Adipocyte (in vitro differentiated cells): ENCODE measurements at regions not wholly inside any gene's neighbourhood (a gene's known extent, or its start where the extent isn't known, plus 50 kb on each side); places are given as distances from the start of the nearest gene placed in this dataset.

Source experiments
- DNase-seq: peaks from one replicate; pipeline ENCODE4 v3.0.0-alpha.2; 2015; ENCODE audit warnings: low read depth
- H3K27me3 ChIP-seq: replicated peaks from 2 replicates; pipeline ENCODE4 v1.7.0; 2013; ENCODE audit warnings: mild to moderate bottlenecking, low read length, moderate library complexity; ENCODE audit not compliant: control insufficient read depth, insufficient read depth
- H3K36me3 ChIP-seq: 2 replicates; pipeline ENCODE4 v1.7.0; 2013; ENCODE audit warnings: low read length, mild to moderate bottlenecking, moderate library complexity; ENCODE audit not compliant: control insufficient read depth, insufficient read depth, severe bottlenecking
- H3K4me1 ChIP-seq: 2 replicates; pipeline ENCODE4 v1.7.0; 2013; ENCODE audit warnings: mild to moderate bottlenecking, low read length, moderate library complexity; ENCODE audit not compliant: control insufficient read depth, insufficient read depth
- H3K4me3 ChIP-seq: 2 replicates; pipeline ENCODE4 v1.7.0; 2013; ENCODE audit warnings: mild to moderate bottlenecking, low read length, moderate library complexity
- H3K9ac ChIP-seq: 2 replicates; pipeline ENCODE4 v1.7.0; 2013; ENCODE audit warnings: mild to moderate bottlenecking, low read length, moderate library complexity
- H3K9me3 ChIP-seq: 2 replicates; pipeline ENCODE4 v1.7.0; 2013; ENCODE audit warnings: mild to moderate bottlenecking, low read length, moderate library complexity; ENCODE audit not compliant: control insufficient read depth

GRCh38 chr4:29927895-29928294 lies 792.3 kb upstream of the PCDH7 start:
- Histone ChIP-seq H3K4me1 (no peaks in the 10 kb centered on the region), H3K4me3 (no peak overlapping the region), H3K36me3 (no peaks in the 10 kb centered on the region), H3K27me3 (no peaks in the 10 kb centered on the region), H3K9ac (no peak overlapping the region), H3K9me3 (no peaks in the 10 kb centered on the region)
- DNase-seq: no peak

- H3K36me3 ChIP-seq: no peaks in the 10 kb centered on the region
- H3K9ac ChIP-seq: no peak overlapping the region
- no peaks in the 10 kb centered on the region for H3K4me1 ChIP-seq
- H3K9me3 ChIP-seq: no peaks in the 10 kb centered on the region
- H3K4me3 ChIP-seq: no peak overlapping the region
- no peaks in the 10 kb centered on the region for H3K27me3 ChIP-seq
- no peak for DNase-seq
Measured at GRCh38 chr4:29948451-29948850, 771.7 kb upstream of the PCDH7 start.

GRCh38 chr4:29948858-29949257 lies 771.3 kb upstream of the PCDH7 start:
- Histone ChIP-seq H3K4me1 (no peaks in the 10 kb centered on the region), H3K9ac (no peak overlapping the region), H3K9me3 (no peaks in the 10 kb centered on the region), H3K36me3 (no peaks in the 10 kb centered on the region), H3K27me3 (no peaks in the 10 kb centered on the region), H3K4me3 (no peak overlapping the region)
- DNase-seq: no peak

- no peaks in the 10 kb centered on the region for H3K36me3 ChIP-seq
- DNase-seq: no peak
Measured at GRCh38 chr4:29966386-29966785, 753.8 kb upstream of the PCDH7 start.

GRCh38 chr4:29970626-29971025 lies 749.5 kb upstream of the PCDH7 start:
- Histone ChIP-seq H3K36me3 (no peaks in the 10 kb centered on the region), H3K9me3 (no peaks in the 10 kb centered on the region), H3K27me3 (no peaks in the 10 kb centered on the region), H3K4me3 (no peak overlapping the region), H3K9ac (no peak overlapping the region), H3K4me1 (no peaks in the 10 kb centered on the region)
- peak; percentile 28 for DNase-seq

More at GRCh38 chr4:29966386-29966785, 753.8 kb upstream of the PCDH7 start:
- Histone ChIP-seq H3K4me1 (no peaks in the 10 kb centered on the region), H3K4me3 (no peak overlapping the region), H3K9ac (no peak overlapping the region), H3K27me3 (no peaks in the 10 kb centered on the region), H3K9me3 (no peaks in the 10 kb centered on the region)

GRCh38 chr4:29972121-29972520 lies 748.0 kb upstream of the PCDH7 start:
- Histone ChIP-seq H3K4me3 (no peak overlapping the region), H3K9me3 (no peaks in the 10 kb centered on the region), H3K36me3 (no peaks in the 10 kb centered on the region), H3K4me1 (no peaks in the 10 kb centered on the region), H3K27me3 (no peaks in the 10 kb centered on the region), H3K9ac (no peak overlapping the region)
- DNase-seq: peak; percentile 1

- Histone ChIP-seq H3K27me3 (no peaks in the 10 kb centered on the region), H3K9ac (no peak overlapping the region), H3K36me3 (no peaks in the 10 kb centered on the region), H3K4me1 (no peaks in the 10 kb centered on the region), H3K4me3 (no peak overlapping the region), H3K9me3 (no peaks in the 10 kb centered on the region)
- no peak for DNase-seq
Measured at GRCh38 chr4:29983890-29984289, 736.3 kb upstream of the PCDH7 start.

- H3K36me3 ChIP-seq: no peaks in the 10 kb centered on the region
- DNase-seq: no peak
- no peaks in the 10 kb centered on the region for H3K9me3 ChIP-seq
- H3K27me3 ChIP-seq: no peaks in the 10 kb centered on the region
- H3K9ac ChIP-seq: no peak overlapping the region
- no peaks in the 10 kb centered on the region for H3K4me1 ChIP-seq
- no peak overlapping the region for H3K4me3 ChIP-seq
Measured at GRCh38 chr4:30001628-30002027, 718.5 kb upstream of the PCDH7 start.

- H3K4me3 ChIP-seq: no peak overlapping the region
- H3K9ac ChIP-seq: no peak overlapping the region
- H3K27me3 ChIP-seq: no peaks in the 10 kb centered on the region
- H3K9me3 ChIP-seq: no peaks in the 10 kb centered on the region
- no peaks in the 10 kb centered on the region for H3K4me1 ChIP-seq
- no peak for DNase-seq
- H3K36me3 ChIP-seq: no peaks in the 10 kb centered on the region
Measured at GRCh38 chr4:30002341-30002740, 717.8 kb upstream of the PCDH7 start.

- H3K27me3 ChIP-seq: no peaks in the 10 kb centered on the region
- H3K9me3 ChIP-seq: peaks cover 6% of the 10 kb centered on the region
- no peaks in the 10 kb centered on the region for H3K4me1 ChIP-seq
- H3K9ac ChIP-seq: no peak overlapping the region
- no peak overlapping the region for H3K4me3 ChIP-seq
- no peaks in the 10 kb centered on the region for H3K36me3 ChIP-seq
- no peak for DNase-seq
Measured at GRCh38 chr4:30005995-30006394, 714.2 kb upstream of the PCDH7 start.

GRCh38 chr4:30024526-30024925 lies 695.6 kb upstream of the PCDH7 start:
- no peak overlapping the region for H3K4me3 ChIP-seq
- DNase-seq: no peak
- H3K4me1 ChIP-seq: no peaks in the 10 kb centered on the region
- H3K9me3 ChIP-seq: peaks cover 3% of the 10 kb centered on the region
- no peak overlapping the region for H3K9ac ChIP-seq
- no peaks in the 10 kb centered on the region for H3K27me3 ChIP-seq
- no peaks in the 10 kb centered on the region for H3K36me3 ChIP-seq

- no peaks in the 10 kb centered on the region for H3K36me3 ChIP-seq
- H3K27me3 ChIP-seq: no peaks in the 10 kb centered on the region
- H3K9me3 ChIP-seq: no peaks in the 10 kb centered on the region
- no peak for DNase-seq
- H3K9ac ChIP-seq: no peak overlapping the region
- no peaks in the 10 kb centered on the region for H3K4me1 ChIP-seq
- no peak overlapping the region for H3K4me3 ChIP-seq
Measured at GRCh38 chr4:30028826-30029225, 691.3 kb upstream of the PCDH7 start.
